Heart left ventricle (tissue), 16 donors: ENCODE measurements at regions not wholly inside any gene's neighbourhood (a gene's known extent, or its start where the extent isn't known, plus 50 kb on each side); places are given as distances from the start of the nearest gene placed in this dataset.

Source experiments
- ATAC-seq, 4 donors: fragments of 200-7000 bp; cut with Tn5 transposase; one replicate each; pipeline ENCODE4 v1.9.1; 2020 to 2022; ENCODE audit warnings: moderate library complexity in 4 of 4, mild to moderate bottlenecking in 3 of 4, moderate number of reproducible peaks in 1 of 4
- DNase-seq, 5 donors: peaks; one replicate each; pipeline ENCODE4 v3.0.0-alpha.2; 2020
- H3K27ac ChIP-seq, 12 donors: fragments of 200-600 bp; sonication (generic) in 4 of 12; one replicate each; pipeline versions ENCODE4 v1.5.0 to v1.8.0; 2016 to 2022; ENCODE audit warnings: mild to moderate bottlenecking in 2 of 12
- H3K27me3 ChIP-seq, 9 donors: fragments of 200-600 bp; sonication (generic) in 2 of 9; one replicate each; pipeline versions ENCODE4 v1.5.1 to v1.8.0; 2016 to 2022; ENCODE audit warnings: mild to moderate bottlenecking in 3 of 9
- H3K36me3 ChIP-seq, 9 donors: fragments of 200-600 bp; sonication (generic) in 2 of 9; one replicate each; pipeline versions ENCODE4 v1.5.0 to v1.8.0; 2018 to 2022; ENCODE audit warnings: mild to moderate bottlenecking in 2 of 9
- H3K4me1 ChIP-seq, 12 donors: fragments of 200-600 bp; sonication (generic) in 4 of 12; one replicate each; pipeline versions ENCODE4 v1.5.0 to v1.8.0; 2016 to 2022; ENCODE audit warnings: mild to moderate bottlenecking in 3 of 12
- H3K4me3 ChIP-seq, 12 donors: fragments of 200-600 bp; sonication (generic) in 4 of 12; one replicate each; pipeline versions ENCODE4 v1.5.0 to v1.8.0; 2017 to 2022; ENCODE audit warnings: mild to moderate bottlenecking in 9 of 12, moderate library complexity in 4 of 12
- H3K9me3 ChIP-seq, 12 donors: fragments of 200-600 bp; sonication (generic) in 4 of 12; one replicate each; pipeline versions ENCODE4 v1.5.0 to v1.8.0; 2016 to 2022; ENCODE audit warnings: mild to moderate bottlenecking in 1 of 12
- POLR2A ChIP-seq, 2 donors: fragments of 450-650 bp; IDR thresholded peaks; one replicate each; pipeline ENCODE4 v1.6.1; 2017; ENCODE audit warnings: antibody characterized with exemption in 2 of 2, mild to moderate bottlenecking in 2 of 2, moderate library complexity in 2 of 2
- WGBS, 4 donors: extraction: QIAGEN DNeasy Blood & Tissue Kit in 2 of 4; methylation state at CpG; one replicate each; pipeline versions ENCODE4 v1.1.5 to v1.1.7; 2013 to 2018; 5-methylcytosine and 5-hydroxymethylcytosine counted together
- intact Hi-C, 10 donors: fragments of 100-400 bp; cut with DNase I; formaldehyde crosslinking; loops; one replicate each; pipeline versions ENCODE4 v1.11.1 to v1.14.2; 2022
- TF ChIP-seq, protein P1 (sequence below), 12 donors: fragments of 200-600 bp; sonication (generic) in 4 of 12; IDR thresholded peaks; one replicate each; pipeline versions ENCODE4 v1.5.0 to v1.8.0; 2018 to 2022; ENCODE audit warnings: antibody characterized with exemption in 12 of 12, mild to moderate bottlenecking in 5 of 12
- donor health status: ischemic (EF 13 %, LVEDD 7.1; RV severe dilation, severe dysfunction).
- donor health status: healthy with polysubstance abuse.
- donor health status: DM: no; HTN: yes; CAD: no.
- donor health status: DM: no; HTN: no; CAD: no.
- donor health status: ischemic (EF 25% LVEDD 6.9; RV normal size, moderate dysfunction).
- donor health status: ischemic (EF 25% LVEDD 5.7; RV mildly dilated, moderate dysfunction).
- donor health status: healthy.
- donor health status: DM: yes; HTN: yes; CAD: no.
- donor health status: ischemic (EF 35%, LVEDD 5.7; RV mildly dilated, moderate dysfunction).
- donor health status: nonischemic (EF 11% LVEDD 7.7; RV severe dilation, severe dysfunction).
- donor health status: DM: yes; HTN: yes; CAD: no.
- donor health status: PGD.
- donor health status: ischemic (EF 29% LVEDD 5.4; RV normal size, mild dysfunction).
- donor health status: nonischemic (EF 23%, LVEDD 6.1; RV moderate dilation, normal function).

DNA sequence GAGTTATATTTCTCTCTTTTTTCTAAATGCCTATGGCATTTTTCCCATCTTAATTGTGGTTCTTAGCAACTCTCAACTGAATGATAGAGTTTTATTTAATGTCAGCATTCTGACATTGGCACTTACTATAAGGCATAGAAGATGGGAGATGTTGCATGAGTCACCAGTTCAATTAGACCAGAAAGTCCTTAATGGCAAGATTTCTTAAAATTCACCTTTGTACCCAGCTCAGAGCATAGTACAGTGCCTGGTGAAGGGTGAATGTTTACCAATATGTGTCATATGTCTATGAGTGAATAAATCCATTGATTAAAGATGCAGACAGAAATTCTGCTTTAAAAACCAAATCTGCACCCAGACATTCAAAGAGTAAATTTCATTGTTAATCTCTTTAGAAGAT lies 526.9 kb downstream of the EFNB2 start:
- intact Hi-C loops: no loop called here
- Histone ChIP-seq H3K27me3 (no peaks in the 10 kb centered on the region), H3K27ac (no peak overlapping the region), H3K4me3 (no peak overlapping the region), H3K9me3 (no peaks in the 10 kb centered on the region), H3K4me1 (no peaks in the 10 kb centered on the region), H3K36me3 (no peaks in the 10 kb centered on the region)
- TF ChIP-seq, protein P1, sequence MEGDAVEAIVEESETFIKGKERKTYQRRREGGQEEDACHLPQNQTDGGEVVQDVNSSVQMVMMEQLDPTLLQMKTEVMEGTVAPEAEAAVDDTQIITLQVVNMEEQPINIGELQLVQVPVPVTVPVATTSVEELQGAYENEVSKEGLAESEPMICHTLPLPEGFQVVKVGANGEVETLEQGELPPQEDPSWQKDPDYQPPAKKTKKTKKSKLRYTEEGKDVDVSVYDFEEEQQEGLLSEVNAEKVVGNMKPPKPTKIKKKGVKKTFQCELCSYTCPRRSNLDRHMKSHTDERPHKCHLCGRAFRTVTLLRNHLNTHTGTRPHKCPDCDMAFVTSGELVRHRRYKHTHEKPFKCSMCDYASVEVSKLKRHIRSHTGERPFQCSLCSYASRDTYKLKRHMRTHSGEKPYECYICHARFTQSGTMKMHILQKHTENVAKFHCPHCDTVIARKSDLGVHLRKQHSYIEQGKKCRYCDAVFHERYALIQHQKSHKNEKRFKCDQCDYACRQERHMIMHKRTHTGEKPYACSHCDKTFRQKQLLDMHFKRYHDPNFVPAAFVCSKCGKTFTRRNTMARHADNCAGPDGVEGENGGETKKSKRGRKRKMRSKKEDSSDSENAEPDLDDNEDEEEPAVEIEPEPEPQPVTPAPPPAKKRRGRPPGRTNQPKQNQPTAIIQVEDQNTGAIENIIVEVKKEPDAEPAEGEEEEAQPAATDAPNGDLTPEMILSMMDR (IDR thresholded peaks at IDR 0.05): no peak
- TF ChIP-seq POLR2A (IDR thresholded peaks at IDR 0.05): no peak
- ATAC-seq (no peak), DNase-seq (no peak)

DNA sequence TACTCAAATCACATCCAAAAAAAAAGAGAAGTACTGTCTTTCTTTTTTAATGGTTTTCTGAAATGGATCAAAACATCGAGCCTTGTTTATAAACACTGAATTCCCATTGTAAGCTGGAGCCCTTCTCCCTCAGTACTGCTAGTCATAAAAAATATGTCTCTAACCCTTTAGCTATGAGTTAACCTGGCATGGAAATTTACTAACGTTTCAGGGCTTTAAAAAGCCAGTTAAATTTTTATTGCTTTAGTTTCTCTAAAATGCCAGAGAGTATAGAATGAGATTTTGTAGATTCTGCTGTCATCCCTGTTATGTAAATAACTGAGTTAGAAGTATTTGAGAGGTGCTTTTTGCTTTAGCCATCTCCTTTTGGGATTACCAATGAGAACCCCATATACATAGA lies 528.3 kb downstream of the EFNB2 start:
- no peaks in the 10 kb centered on the region for H3K27me3 ChIP-seq
- no peak overlapping the region for H3K4me3 ChIP-seq
- 77 to 86% (median 83%) methylated on average over 2 of the region's 2 CpGs for WGBS, 4 donors
- no peak overlapping the region for H3K27ac ChIP-seq
- no peak for ATAC-seq
- no peaks in the 10 kb centered on the region for H3K36me3 ChIP-seq
- TF ChIP-seq, protein P1 (IDR thresholded peaks at IDR 0.05): no peak
- no peak for TF ChIP-seq POLR2A (IDR thresholded peaks at IDR 0.05)
- no peaks in the 10 kb centered on the region for H3K9me3 ChIP-seq
- DNase-seq: no peak
- H3K4me1 ChIP-seq: no peaks in the 10 kb centered on the region
- intact Hi-C loops: no loop called here

DNA sequence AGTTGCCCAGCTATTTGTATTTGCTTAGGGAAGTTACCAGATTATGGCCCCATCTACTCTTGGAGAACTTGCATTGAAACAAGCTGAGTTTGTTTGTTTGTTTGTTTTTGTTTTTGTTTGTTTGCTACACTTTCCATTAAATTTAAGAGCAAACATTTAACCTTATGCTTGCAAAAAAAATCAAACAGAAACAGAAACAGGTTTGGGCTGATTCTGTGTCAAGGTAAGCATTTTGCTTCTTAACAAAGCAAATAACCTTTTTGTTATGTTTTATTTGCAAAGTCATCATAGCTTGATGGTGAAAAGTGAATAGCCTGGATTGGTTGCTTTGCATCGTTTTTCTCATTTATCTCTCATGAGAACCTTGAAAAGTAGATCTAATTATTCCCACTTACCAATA lies 531.8 kb downstream of the EFNB2 start:
- WGBS, 4 donors: 91 to 96% (median 92%) methylated on average over 1 of the region's 1 CpG
- no peak overlapping the region for H3K27ac ChIP-seq
- TF ChIP-seq, protein P1 (IDR thresholded peaks at IDR 0.05): no peak
- no peak for TF ChIP-seq POLR2A (IDR thresholded peaks at IDR 0.05)
- ATAC-seq (no peak), DNase-seq (no peak)
- intact Hi-C loops: no loop called here
- peaks cover 0 to 8% (median 0%) of the 10 kb centered on the region in 12 donors for H3K9me3 ChIP-seq
- H3K36me3 ChIP-seq: no peaks in the 10 kb centered on the region
- H3K4me3 ChIP-seq: no peak overlapping the region
- H3K4me1 ChIP-seq: no peaks in the 10 kb centered on the region
- no peaks in the 10 kb centered on the region for H3K27me3 ChIP-seq

DNA sequence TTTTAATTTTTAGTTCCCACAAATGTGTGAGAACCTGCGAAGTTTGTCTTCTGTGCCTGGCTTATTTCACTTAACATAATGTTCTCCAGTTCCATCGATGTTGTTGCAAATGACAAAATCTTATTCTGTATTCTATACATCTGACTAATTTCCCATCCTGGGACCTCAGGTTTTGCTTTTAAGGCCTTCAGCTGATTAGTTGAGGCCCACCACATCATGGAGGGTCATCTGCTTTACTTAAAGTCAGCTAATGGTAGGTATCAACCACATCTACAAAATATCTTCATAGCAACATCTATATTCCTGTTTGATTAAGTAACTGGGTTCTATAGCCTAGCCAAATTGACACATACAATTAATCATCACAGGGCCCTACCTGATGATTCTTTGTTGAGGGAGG lies 534.0 kb downstream of the EFNB2 start:
- no peak overlapping the region for H3K27ac ChIP-seq
- peaks cover 0 to 8% (median 0%) of the 10 kb centered on the region in 12 donors for H3K9me3 ChIP-seq
- intact Hi-C loops: no loop called here
- H3K27me3 ChIP-seq: no peaks in the 10 kb centered on the region
- no peak for DNase-seq
- no peak overlapping the region for H3K4me3 ChIP-seq
- 49 to 100% (median 71%) methylated on average over 1 to 2 of the region's 2 CpGs for WGBS, 4 donors
- TF ChIP-seq POLR2A (IDR thresholded peaks at IDR 0.05): no peak
- TF ChIP-seq, protein P1 (IDR thresholded peaks at IDR 0.05): no peak
- H3K4me1 ChIP-seq: no peaks in the 10 kb centered on the region
- no peak for ATAC-seq
- no peaks in the 10 kb centered on the region for H3K36me3 ChIP-seq
